ENCODE measurements at regions not wholly inside any gene's neighbourhood (a gene's known extent, or its start where the extent isn't known, plus 50 kb on each side); places are given as distances from the start of the nearest gene placed in this dataset.

DNA sequence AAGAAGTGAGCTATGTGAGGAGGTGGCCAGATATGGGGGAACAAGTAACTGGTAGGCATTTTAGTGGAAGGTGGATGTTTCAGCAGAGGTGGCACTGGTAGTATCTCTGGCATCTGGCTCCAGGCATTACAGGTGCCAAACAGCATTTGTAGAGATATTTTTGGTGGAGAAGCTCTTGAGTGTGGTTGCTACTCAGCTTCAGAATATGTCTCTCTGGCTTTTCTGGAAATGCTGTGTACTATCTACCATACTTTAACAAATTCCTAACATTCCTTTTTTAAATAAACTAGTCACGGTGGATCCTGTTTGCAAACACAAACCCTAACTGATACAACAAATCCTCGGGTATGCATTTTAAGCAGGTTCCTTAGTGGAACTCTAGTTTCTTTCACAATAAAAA, 128.0 kb downstream of the BARX2 start:
- TF ChIP-seq SIN3A (IDR thresholded peaks at IDR 0.05; ENCODE audit: borderline replicate concordance, insufficient read depth, low read depth, low read length) = no peak
- TF ChIP-seq, protein P1, sequence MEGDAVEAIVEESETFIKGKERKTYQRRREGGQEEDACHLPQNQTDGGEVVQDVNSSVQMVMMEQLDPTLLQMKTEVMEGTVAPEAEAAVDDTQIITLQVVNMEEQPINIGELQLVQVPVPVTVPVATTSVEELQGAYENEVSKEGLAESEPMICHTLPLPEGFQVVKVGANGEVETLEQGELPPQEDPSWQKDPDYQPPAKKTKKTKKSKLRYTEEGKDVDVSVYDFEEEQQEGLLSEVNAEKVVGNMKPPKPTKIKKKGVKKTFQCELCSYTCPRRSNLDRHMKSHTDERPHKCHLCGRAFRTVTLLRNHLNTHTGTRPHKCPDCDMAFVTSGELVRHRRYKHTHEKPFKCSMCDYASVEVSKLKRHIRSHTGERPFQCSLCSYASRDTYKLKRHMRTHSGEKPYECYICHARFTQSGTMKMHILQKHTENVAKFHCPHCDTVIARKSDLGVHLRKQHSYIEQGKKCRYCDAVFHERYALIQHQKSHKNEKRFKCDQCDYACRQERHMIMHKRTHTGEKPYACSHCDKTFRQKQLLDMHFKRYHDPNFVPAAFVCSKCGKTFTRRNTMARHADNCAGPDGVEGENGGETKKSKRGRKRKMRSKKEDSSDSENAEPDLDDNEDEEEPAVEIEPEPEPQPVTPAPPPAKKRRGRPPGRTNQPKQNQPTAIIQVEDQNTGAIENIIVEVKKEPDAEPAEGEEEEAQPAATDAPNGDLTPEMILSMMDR (IDR thresholded peaks at IDR 0.05) = no peak
- TF ChIP-seq POLR2AphosphoS5 (IDR thresholded peaks at IDR 0.05; ENCODE audit: low read depth, low read length) = no peak
- DNase-seq (ENCODE audit: low read depth, low spot score) (no peak), ATAC-seq (no peak)
- ChIA-PET POLR2A (no interaction called here), CTCF (no interaction called here)
- in situ Hi-C loops (cut with HindIII; ENCODE audit: low pct_unique_long_range_greater_than_20kb, low sequenced_read_pairs) = no loop called here
- Histone ChIP-seq H3K9me3 (ENCODE audit: control insufficient read depth, insufficient read depth, low read depth, low read length) (no peaks in the 10 kb centered on the region), H3K4me1 (ENCODE audit: control insufficient read depth, insufficient read depth, low read length) (no peaks in the 10 kb centered on the region), H3K4me3 (ENCODE audit: low read depth in 2 of 2, low read length in 2 of 2) (no peak overlapping the region), H3K36me3 (ENCODE audit: control insufficient read depth, insufficient read depth, low read length) (no peaks in the 10 kb centered on the region), H3K27me3 (ENCODE audit: control insufficient read depth, insufficient read depth, low read length) (peaks cover 11% of the 10 kb centered on the region; the same call in 1 of the 2 replicates), H3K27ac (ENCODE audit: low read length) (no peak overlapping the region)
- no TSS peak for BruUV-seq (replicated peaks)
- intact Hi-C loops (cut with micrococcal nuclease; ENCODE audit: unreplicated experiment) = no loop called here

DNA sequence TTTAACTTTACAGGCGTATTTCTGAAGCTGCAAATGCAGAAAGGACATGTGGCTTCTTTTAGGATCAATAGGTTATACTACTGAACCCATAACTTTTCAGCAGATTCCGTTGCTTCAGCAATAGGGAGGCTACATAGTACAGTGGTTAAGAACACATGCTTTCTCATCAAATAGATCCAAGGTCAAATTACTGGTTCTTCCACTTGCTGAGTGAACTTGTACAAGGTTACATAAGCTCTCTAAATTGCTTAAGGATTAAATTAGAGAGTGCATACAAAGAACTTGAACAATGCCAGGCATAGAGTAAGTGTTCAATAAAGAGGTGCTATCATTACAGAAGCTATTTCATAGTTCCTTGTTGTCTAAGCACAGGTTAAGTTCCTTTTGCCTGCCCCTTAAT, 129.6 kb downstream of the BARX2 start:
- no peak for ATAC-seq
- in situ Hi-C loops (cut with HindIII; ENCODE audit: low pct_unique_long_range_greater_than_20kb, low sequenced_read_pairs) (no loop called here), intact Hi-C loops (cut with micrococcal nuclease; ENCODE audit: unreplicated experiment) (no loop called here)
- no peaks in the 10 kb centered on the region for H3K4me1 ChIP-seq (ENCODE audit: control insufficient read depth, insufficient read depth, low read length)
- DNase-seq (ENCODE audit: low read depth, low spot score) = no peak
- TF ChIP-seq, protein P2, sequence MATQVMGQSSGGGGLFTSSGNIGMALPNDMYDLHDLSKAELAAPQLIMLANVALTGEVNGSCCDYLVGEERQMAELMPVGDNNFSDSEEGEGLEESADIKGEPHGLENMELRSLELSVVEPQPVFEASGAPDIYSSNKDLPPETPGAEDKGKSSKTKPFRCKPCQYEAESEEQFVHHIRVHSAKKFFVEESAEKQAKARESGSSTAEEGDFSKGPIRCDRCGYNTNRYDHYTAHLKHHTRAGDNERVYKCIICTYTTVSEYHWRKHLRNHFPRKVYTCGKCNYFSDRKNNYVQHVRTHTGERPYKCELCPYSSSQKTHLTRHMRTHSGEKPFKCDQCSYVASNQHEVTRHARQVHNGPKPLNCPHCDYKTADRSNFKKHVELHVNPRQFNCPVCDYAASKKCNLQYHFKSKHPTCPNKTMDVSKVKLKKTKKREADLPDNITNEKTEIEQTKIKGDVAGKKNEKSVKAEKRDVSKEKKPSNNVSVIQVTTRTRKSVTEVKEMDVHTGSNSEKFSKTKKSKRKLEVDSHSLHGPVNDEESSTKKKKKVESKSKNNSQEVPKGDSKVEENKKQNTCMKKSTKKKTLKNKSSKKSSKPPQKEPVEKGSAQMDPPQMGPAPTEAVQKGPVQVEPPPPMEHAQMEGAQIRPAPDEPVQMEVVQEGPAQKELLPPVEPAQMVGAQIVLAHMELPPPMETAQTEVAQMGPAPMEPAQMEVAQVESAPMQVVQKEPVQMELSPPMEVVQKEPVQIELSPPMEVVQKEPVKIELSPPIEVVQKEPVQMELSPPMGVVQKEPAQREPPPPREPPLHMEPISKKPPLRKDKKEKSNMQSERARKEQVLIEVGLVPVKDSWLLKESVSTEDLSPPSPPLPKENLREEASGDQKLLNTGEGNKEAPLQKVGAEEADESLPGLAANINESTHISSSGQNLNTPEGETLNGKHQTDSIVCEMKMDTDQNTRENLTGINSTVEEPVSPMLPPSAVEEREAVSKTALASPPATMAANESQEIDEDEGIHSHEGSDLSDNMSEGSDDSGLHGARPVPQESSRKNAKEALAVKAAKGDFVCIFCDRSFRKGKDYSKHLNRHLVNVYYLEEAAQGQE (IDR thresholded peaks at IDR 0.05; ENCODE audit: insufficient read depth in 1 of 2, low read depth in 2 of 2, low read length in 1 of 2) = no peak
- TF ChIP-seq TCF7L2 (IDR thresholded peaks at IDR 0.05; ENCODE audit: low read depth, low read length) (no peak), POLR2AphosphoS5 (IDR thresholded peaks at IDR 0.05; ENCODE audit: low read depth, low read length) (no peak), SIN3A (IDR thresholded peaks at IDR 0.05; ENCODE audit: borderline replicate concordance, insufficient read depth, low read depth, low read length) (no peak)
- TF ChIP-seq, protein P1 (IDR thresholded peaks at IDR 0.05) = no peak
- peaks cover 11% of the 10 kb centered on the region; the same call in 1 of the 2 replicates for H3K27me3 ChIP-seq (ENCODE audit: control insufficient read depth, insufficient read depth, low read length)
- no peaks in the 10 kb centered on the region for H3K36me3 ChIP-seq (ENCODE audit: control insufficient read depth, insufficient read depth, low read length)
- no peak overlapping the region for H3K4me3 ChIP-seq (ENCODE audit: low read depth in 2 of 2, low read length in 2 of 2)
- no TSS peak for BruUV-seq (replicated peaks)
- no peaks in the 10 kb centered on the region for H3K9me3 ChIP-seq (ENCODE audit: control insufficient read depth, insufficient read depth, low read depth, low read length)
- no peak overlapping the region for H3K27ac ChIP-seq (ENCODE audit: low read length)
- POLR2A ChIA-PET = no interaction called here
- CTCF ChIA-PET = no interaction called here
